Activated T-cell treated with anti-CD3 and anti-CD28 coated beads for 48 hours (primary cell): ENCODE measurements at regions not wholly inside any gene's neighbourhood (a gene's known extent, or its start where the extent isn't known, plus 50 kb on each side); places are given as distances from the start of the nearest gene placed in this dataset.
"Not testable (repeated sequence)": the region's sequence is repeated elsewhere in the genome, so short reads cannot be mapped to it uniquely, and the experiment has no call there.

ENCODE experiments used
- DNase-seq: peaks from one replicate; pipeline ENCODE4 v3.0.0-alpha.2; 2020; ENCODE audit warnings: low read depth

GRCh38 chr5:106979178-106979577, 691.6 kb downstream of the EFNA5 start:
- DNase-seq = not testable (repeated sequence)

DNA sequence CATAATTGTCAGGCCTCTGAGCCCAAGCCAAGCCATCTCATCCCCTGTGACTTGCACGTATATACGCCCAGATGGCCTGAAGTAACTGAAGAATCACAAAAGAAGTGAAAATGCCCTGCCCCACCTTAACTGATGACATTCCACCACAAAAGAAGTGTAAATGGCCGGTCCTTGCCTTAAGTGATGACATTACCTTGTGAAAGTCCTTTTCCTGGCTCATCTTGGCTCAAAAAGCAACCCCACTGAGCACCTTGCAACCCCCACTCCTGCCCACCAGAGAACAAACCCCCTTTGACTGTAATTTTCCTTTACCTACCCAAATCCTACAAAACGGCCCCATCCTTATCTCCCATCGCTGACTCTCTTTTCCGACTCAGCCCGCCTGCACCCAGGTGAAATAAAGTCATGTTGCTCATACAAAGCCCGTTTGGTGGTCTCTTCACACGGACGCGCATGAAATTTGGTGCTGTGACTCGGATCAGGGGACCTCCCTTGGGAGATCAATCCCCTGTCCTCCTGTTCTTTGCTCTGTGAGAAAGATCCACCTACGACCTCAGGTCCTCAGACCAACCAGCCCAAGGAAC, 692.1 kb downstream of the EFNA5 start:
- DNase-seq = not testable (repeated sequence)

DNA sequence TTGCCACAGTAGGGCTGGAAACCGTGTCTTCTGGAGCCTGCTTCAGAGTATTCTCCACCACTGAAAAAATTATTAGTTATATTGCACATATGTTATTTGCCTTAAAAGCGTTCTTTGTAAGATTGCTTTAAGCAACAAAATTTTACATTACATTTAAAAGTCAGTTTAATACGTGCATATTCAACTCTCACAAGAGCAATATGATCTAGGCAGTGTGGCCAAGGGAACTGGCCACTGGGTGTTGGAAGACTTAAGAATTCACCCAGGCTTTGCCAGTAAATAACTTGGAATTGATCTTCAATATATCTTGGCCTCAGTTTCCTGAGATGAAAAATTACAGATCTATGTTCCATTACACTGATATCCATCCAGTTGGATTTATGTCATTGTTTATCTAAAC, 694.4 kb downstream of the EFNA5 start:
- no peak for DNase-seq

- no peak for DNase-seq
Observed at GRCh38 chr5:106974272-106974671, 696.5 kb downstream of the EFNA5 start.

- no peak for DNase-seq
Observed at GRCh38 chr5:106966686-106967315, 703.9 kb downstream of the EFNA5 start.

- no peak for DNase-seq
Observed at GRCh38 chr5:106964132-106964531, 706.6 kb downstream of the EFNA5 start.

DNA sequence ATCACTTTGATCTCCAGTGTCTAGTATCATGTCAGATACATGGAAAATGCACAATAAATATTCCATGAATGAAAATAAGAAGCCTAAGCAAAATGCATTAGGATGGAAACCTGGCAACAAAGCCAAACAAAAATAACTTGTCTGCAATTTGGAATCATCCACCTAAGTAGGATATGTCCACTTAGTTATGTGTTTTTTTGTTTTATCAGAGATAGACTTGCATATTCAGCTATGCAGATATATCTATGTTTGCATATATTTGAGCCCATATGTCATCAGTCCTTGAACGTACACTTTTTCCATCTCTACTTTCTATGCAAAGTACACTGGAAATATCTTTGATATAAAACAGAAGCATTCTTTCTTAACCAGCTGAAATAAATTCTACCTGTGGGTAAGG, 707.1 kb downstream of the EFNA5 start:
- no peak for DNase-seq

- DNase-seq = no peak
Observed at GRCh38 chr5:106962464-106963230, 708.1 kb downstream of the EFNA5 start.

DNA sequence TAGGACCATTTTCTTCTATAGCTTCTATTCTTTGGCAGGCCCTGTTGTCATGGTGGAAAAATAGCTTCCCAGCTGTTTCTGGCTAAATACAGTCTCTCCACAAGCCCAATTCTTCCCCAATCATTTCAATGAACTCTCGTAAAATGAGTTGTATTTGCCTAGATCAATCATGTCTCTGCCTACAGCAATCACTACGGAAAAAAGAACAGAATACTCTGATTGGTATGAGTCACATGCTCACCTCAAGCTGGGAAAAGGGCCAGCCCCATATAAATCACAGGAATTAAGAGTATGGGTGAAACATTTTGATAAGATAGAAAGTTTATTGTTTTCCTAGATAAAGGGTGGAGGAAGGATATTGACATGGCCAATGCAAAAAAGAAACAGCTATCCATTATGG, 711.4 kb downstream of the EFNA5 start:
- DNase-seq = no peak

DNA sequence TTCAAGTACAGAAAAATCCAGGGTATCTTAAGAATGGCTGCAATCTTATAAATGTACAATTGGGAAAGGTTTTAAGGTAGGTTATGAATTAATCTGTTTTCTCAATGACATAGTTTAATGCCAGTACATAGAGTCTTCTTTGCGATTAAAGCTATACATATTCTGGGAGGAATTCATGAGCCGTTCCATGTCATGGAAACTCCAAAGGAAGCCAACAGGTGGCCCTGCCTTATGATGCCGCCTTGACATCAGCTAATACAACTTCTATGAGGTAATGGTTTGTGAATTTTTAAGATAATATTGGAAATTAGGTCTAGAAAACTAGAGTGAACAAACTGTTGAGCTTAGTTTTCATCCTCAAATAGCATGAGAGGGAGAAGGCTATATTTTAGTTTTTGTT, 713.4 kb downstream of the EFNA5 start:
- no peak for DNase-seq

DNA sequence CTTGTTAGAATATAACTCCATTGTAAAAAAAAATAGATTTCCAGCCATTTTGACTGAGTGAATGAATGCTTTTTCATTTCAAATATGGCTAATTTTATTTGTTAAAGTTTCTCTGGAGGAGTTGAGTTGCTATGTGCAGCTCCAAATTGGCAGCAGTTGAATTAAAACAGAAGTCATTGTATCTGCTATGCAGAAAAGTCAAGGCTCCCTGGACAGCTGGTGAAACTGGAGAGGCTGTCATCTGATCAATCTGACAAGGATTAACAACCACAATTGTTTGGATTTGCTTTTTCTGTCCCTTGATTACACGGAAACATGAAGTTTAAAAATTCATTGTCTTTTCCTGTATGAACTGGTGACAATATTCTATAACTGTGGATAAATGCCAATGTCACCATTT, 713.9 kb downstream of the EFNA5 start:
- DNase-seq = no peak

DNA sequence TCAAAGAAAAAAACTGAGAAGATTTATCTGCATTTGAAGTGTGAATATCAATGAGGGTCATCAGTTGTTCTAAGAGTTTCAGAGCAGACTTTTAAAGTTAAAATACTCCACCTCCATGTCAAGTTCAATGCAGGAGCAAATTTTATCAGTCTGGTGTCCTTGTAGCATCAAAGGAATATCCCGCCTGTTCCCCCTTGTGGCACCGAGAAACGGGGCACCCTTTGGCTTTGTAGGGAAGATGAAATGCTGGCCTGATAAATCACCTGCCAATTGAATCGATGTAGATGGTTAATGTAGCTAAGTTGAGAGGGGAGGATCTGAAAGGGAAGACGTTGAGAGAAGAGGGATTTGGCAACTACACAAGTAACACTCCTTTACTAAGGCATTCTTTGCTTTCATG, 714.5 kb downstream of the EFNA5 start:
- DNase-seq = no peak

GRCh38 chr5:106940986-106941385, 729.8 kb downstream of the EFNA5 start:
- DNase-seq = no peak

GRCh38 chr5:106940301-106940846, 730.4 kb downstream of the EFNA5 start:
- no peak for DNase-seq

DNA sequence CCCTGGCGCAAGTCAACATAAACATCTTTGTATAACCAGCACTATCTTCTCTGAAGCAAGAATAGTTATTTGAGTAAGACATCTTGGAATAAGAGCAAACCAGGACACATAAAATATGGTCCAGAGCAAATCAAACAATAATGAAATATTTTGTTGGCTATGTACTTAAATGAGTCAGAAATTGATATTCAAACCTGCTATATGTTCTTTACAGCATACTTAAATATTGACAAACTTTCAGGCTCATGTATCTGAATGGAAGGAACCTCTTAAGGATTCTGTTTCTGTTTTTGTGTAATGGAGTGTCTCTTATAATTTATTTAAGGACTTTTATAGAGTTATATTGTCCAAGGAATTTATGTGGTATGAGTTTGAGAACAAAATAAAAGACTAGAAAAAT, 747.3 kb downstream of the EFNA5 start:
- DNase-seq = no peak

DNA sequence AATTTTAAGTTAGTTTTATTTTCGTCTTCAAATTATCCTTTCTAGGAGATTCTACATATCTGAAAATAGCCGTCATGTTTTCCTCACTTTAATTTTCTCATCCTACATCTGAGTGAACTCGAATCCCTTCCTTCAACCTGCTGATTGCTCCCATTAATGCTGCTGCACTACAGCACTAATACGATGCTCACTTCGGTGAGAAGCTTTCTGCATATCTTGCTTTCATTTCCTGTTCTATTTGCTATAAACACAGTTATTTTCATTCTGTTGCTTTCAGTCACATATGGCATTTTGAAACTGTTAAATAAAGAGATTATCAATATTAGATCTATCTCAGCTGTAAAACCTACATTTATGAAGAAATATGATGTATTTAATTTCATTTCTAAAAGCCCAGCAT, 749.2 kb downstream of the EFNA5 start:
- DNase-seq = no peak

- no peak for DNase-seq
Observed at GRCh38 chr5:106910486-106910885, 760.3 kb downstream of the EFNA5 start.

GRCh38 chr5:106909716-106910115, 761.0 kb downstream of the EFNA5 start:
- no peak for DNase-seq

DNA sequence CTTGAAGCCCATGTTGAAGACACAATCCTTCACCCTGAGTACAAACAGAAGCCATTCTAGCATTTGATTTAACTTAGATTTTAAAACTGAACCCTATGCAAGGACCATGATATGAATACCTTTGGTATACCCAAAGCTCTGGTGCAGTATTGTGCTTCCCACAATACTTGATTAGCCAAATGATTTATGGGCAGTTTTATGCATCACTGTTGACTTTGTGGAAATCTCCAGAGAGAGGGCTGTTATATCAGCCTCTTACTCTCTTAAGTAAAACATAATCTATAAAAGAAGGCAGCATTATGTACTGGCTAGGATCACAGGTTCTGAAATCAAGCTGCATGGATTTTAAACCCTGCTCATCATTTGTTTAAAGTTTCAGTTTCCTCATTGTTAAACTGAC, 762.8 kb downstream of the EFNA5 start:
- no peak for DNase-seq

DNA sequence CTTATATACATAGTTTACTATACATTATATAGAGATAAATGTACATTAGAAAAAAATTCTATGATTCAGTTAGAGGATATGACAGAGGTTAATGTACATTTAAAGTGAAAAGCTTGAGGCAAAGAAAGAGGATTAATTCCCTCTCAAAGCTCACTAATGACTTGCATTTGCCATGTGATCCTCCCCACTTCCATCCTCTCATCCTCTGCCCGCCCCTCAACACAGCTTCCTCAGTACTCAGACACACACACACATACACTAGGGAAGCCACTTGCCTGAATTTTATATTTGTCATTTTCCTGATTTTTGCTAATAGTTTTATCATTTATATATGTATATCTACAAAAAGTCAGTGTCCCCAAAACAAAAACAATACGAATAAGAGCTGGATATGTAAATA, 764.5 kb downstream of the EFNA5 start:
- DNase-seq = no peak

GRCh38 chr5:106894964-106895363, 775.8 kb downstream of the EFNA5 start:
- no peak for DNase-seq

DNA sequence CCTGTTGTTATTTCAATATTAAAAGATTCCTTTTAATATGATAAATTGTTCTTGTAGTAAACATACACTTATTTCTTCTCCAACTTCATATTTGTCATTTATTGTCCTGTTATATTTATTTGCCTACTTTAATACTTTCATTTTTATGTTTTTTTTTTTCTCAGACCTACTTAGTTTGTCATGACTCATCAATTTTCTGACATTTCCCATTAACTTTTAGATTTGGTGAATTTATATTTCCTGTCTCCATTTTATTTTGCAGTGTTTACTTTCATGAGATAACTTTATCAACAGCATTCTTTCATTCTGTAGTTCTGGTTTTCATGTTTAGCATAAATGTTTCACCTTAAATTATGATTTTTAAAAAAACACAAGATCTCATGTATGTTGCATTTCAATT, 788.7 kb downstream of the EFNA5 start:
- no peak for DNase-seq

GRCh38 chr5:106880656-106881055, 790.1 kb downstream of the EFNA5 start:
- DNase-seq = no peak
